ENCODE measurements at regions not wholly inside any gene's neighbourhood (a gene's known extent, or its start where the extent isn't known, plus 50 kb on each side); places are given as distances from the start of the nearest gene placed in this dataset.
"Not testable (repeated sequence)": the region's sequence is repeated elsewhere in the genome, so short reads cannot be mapped to it uniquely, and the experiment has no call there.

DNA sequence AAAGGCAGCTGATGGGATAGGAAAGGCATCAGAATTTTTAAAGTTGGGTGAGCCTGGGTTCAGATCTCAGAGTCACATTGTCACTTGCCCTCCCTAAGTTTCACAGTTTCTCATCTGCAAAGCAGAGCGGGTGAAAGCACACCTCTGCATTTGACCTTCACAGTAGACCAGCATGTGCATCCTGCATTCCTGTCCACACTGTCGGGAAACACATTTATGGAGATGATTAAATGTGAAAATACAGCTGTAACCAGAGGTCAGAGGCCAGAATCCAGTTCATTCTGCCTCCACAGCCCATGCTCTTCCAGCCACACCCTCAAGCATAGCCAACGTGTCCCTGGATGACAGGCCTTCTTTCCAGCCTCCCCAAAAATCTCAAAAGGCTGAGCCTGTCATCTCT, 392.0 kb upstream of the MYT1L start:
- Histone ChIP-seq H3K4me3 (ENCODE audit: low read length) (no peak overlapping the region), H3K27ac (ENCODE audit: low read length) (no peak overlapping the region), H4K20me1 (ENCODE audit: insufficient read depth, low read length) (no peaks in the 10 kb centered on the region), H2AFZ (ENCODE audit: low read depth, low read length) (no peak overlapping the region), H3K9ac (ENCODE audit: low read length) (no peak overlapping the region), H3K79me2 (ENCODE audit: low read length) (no peaks in the 10 kb centered on the region), H3K4me1 (ENCODE audit: low read length) (no peaks in the 10 kb centered on the region), H3K9me3 (ENCODE audit: insufficient read depth, low read length) (no peaks in the 10 kb centered on the region), H3K4me2 (ENCODE audit: low read length) (no peak overlapping the region), H3K27me3 (ENCODE audit: low read depth, low read length) (no peaks in the 10 kb centered on the region), H3K36me3 (replicated peaks; ENCODE audit: low read depth, low read length) (no peaks in the 10 kb centered on the region)
- TF ChIP-seq CTCF (IDR thresholded peaks at IDR 0.05; ENCODE audit: low read depth, low read length) (no peak), EZH2phosphoT487 (IDR thresholded peaks at IDR 0.05; ENCODE audit: low read depth) (no peak)

GRCh38 chr2:2721296-2721835, 390.3 kb upstream of the MYT1L start:
- TF ChIP-seq EZH2phosphoT487 (IDR thresholded peaks at IDR 0.05; ENCODE audit: low read depth): no peak
- TF ChIP-seq CTCF (IDR thresholded peaks at IDR 0.05; ENCODE audit: low read depth, low read length): no peak
- Histone ChIP-seq H3K9ac (ENCODE audit: low read length) (no peak overlapping the region), H3K79me2 (ENCODE audit: low read length) (no peaks in the 10 kb centered on the region), H2AFZ (ENCODE audit: low read depth, low read length) (no peak overlapping the region), H3K36me3 (replicated peaks; ENCODE audit: low read depth, low read length) (no peaks in the 10 kb centered on the region), H3K27ac (ENCODE audit: low read length) (no peak overlapping the region), H3K27me3 (ENCODE audit: low read depth, low read length) (no peaks in the 10 kb centered on the region), H3K4me3 (ENCODE audit: low read length) (no peak overlapping the region), H3K4me2 (ENCODE audit: low read length) (no peak overlapping the region), H3K4me1 (ENCODE audit: low read length) (no peaks in the 10 kb centered on the region), H3K9me3 (ENCODE audit: insufficient read depth, low read length) (no peaks in the 10 kb centered on the region), H4K20me1 (ENCODE audit: insufficient read depth, low read length) (no peaks in the 10 kb centered on the region)

DNA sequence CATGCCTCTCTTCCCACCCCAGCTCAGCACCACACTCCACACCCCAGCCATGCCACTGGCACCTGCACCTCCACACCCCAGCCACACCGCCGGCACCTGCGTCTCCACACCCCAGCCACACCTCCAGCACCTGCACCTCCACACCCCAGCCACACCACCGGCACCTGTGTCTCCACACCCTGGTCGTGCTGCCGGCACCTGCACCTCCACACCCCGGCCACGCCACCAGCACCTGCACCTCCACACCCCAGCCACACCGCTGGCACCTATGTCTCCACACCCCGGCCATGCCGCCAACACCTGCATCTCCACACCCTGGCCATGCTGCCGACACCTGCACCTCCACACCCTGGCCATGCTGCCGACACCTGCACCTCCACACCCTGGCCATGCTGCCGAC, 389.7 kb upstream of the MYT1L start:
- H2AFZ ChIP-seq (ENCODE audit: low read depth, low read length); H3K4me3 ChIP-seq (ENCODE audit: low read length); H3K36me3 ChIP-seq (replicated peaks; ENCODE audit: low read depth, low read length); H3K79me2 ChIP-seq (ENCODE audit: low read length); H3K9me3 ChIP-seq (ENCODE audit: insufficient read depth, low read length); H3K4me2 ChIP-seq (ENCODE audit: low read length); H3K27me3 ChIP-seq (ENCODE audit: low read depth, low read length); H3K27ac ChIP-seq (ENCODE audit: low read length); H3K9ac ChIP-seq (ENCODE audit: low read length); H3K4me1 ChIP-seq (ENCODE audit: low read length); H4K20me1 ChIP-seq (ENCODE audit: insufficient read depth, low read length): not testable (repeated sequence)

GRCh38 chr2:2720351-2720750, 389.3 kb upstream of the MYT1L start:
- no peak overlapping the region for H3K27ac ChIP-seq (ENCODE audit: low read length)
- no peaks in the 10 kb centered on the region for H3K27me3 ChIP-seq (ENCODE audit: low read depth, low read length)
- H3K9me3 ChIP-seq (ENCODE audit: insufficient read depth, low read length): no peaks in the 10 kb centered on the region
- H3K4me2 ChIP-seq (ENCODE audit: low read length): no peak overlapping the region
- H3K9ac ChIP-seq (ENCODE audit: low read length): no peak overlapping the region
- H2AFZ ChIP-seq (ENCODE audit: low read depth, low read length): no peak overlapping the region
- no peaks in the 10 kb centered on the region for H3K4me1 ChIP-seq (ENCODE audit: low read length)
- no peaks in the 10 kb centered on the region for H3K36me3 ChIP-seq (replicated peaks; ENCODE audit: low read depth, low read length)
- H3K79me2 ChIP-seq (ENCODE audit: low read length): no peaks in the 10 kb centered on the region
- H4K20me1 ChIP-seq (ENCODE audit: insufficient read depth, low read length): no peaks in the 10 kb centered on the region
- no peak overlapping the region for H3K4me3 ChIP-seq (ENCODE audit: low read length)
- TF ChIP-seq CTCF (IDR thresholded peaks at IDR 0.05; ENCODE audit: low read depth, low read length) (no peak), EZH2phosphoT487 (IDR thresholded peaks at IDR 0.05; ENCODE audit: low read depth) (no peak)

- no peaks in the 10 kb centered on the region for H3K79me2 ChIP-seq (ENCODE audit: low read length)
- no peaks in the 10 kb centered on the region for H3K27me3 ChIP-seq (ENCODE audit: low read depth, low read length)
- no peak overlapping the region for H3K4me3 ChIP-seq (ENCODE audit: low read length)
- H2AFZ ChIP-seq (ENCODE audit: low read depth, low read length): no peak overlapping the region
- H4K20me1 ChIP-seq (ENCODE audit: insufficient read depth, low read length): no peaks in the 10 kb centered on the region
- no peak overlapping the region for H3K27ac ChIP-seq (ENCODE audit: low read length)
- H3K9me3 ChIP-seq (ENCODE audit: insufficient read depth, low read length): no peaks in the 10 kb centered on the region
- no peak overlapping the region for H3K4me2 ChIP-seq (ENCODE audit: low read length)
- no peaks in the 10 kb centered on the region for H3K4me1 ChIP-seq (ENCODE audit: low read length)
- no peak overlapping the region for H3K9ac ChIP-seq (ENCODE audit: low read length)
- TF ChIP-seq CTCF (IDR thresholded peaks at IDR 0.05; ENCODE audit: low read depth, low read length) (no peak), EZH2phosphoT487 (IDR thresholded peaks at IDR 0.05; ENCODE audit: low read depth) (no peak)
- no peaks in the 10 kb centered on the region for H3K36me3 ChIP-seq (replicated peaks; ENCODE audit: low read depth, low read length)
Measured at GRCh38 chr2:2719781-2720180, 388.7 kb upstream of the MYT1L start.
